Thyroid gland (tissue), 4 donors: ENCODE measurements at regions not wholly inside any gene's neighbourhood (a gene's known extent, or its start where the extent isn't known, plus 50 kb on each side); places are given as distances from the start of the nearest gene placed in this dataset.

ENCODE experiments used
- DNase-seq, 2 donors: peaks; one replicate each; pipeline ENCODE4 v3.0.0-alpha.2; 2019
- H3K27ac ChIP-seq, 3 donors: fragments of 200-600 bp; sonication (generic); 1 replicate in 2 of 3; 2 replicates in 1 of 3; pipeline ENCODE4 v1.5.1; 2016 to 2019; ENCODE audit warnings: mild to moderate bottlenecking in 1 of 3, moderate library complexity in 1 of 3
- H3K27me3 ChIP-seq: fragments of 200-600 bp; sonication (generic); one replicate; pipeline ENCODE4 v1.5.1; 2019
- H3K36me3 ChIP-seq, 2 donors: fragments of 200-600 bp; sonication (generic); one replicate each; pipeline ENCODE4 v1.5.1; 2016 to 2019
- H3K4me1 ChIP-seq, 2 donors: fragments of 200-600 bp; sonication (generic); one replicate each; pipeline ENCODE4 v1.5.1; 2017 to 2019
- H3K4me3 ChIP-seq, 3 donors: fragments of 200-600 bp; sonication (generic); replicated peaks in 1 of 3; 1 replicate in 2 of 3; 2 replicates in 1 of 3; pipeline ENCODE4 v1.5.1; 2016; ENCODE audit warnings: mild to moderate bottlenecking in 1 of 3
- H3K9me3 ChIP-seq: fragments of 200-600 bp; sonication (generic); one replicate; pipeline ENCODE4 v1.5.1; 2017
- CTCF ChIP-seq, 6 experiments: fragments of 200-600 bp in 3 of 6; fragments of 450-650 bp in 3 of 6; sonication (generic) in 3 of 6; IDR thresholded peaks; one replicate each; pipeline ENCODE4 v1.5.1; 2016 to 2019; ENCODE audit warnings: antibody characterized with exemption in 6 of 6, mild to moderate bottlenecking in 2 of 6, inconsistent platforms in 1 of 6, moderate library complexity in 1 of 6
- POLR2A ChIP-seq, 2 donors: fragments of 450-650 bp; IDR thresholded peaks; one replicate each; pipeline ENCODE4 v1.6.1; 2017; ENCODE audit warnings: antibody characterized with exemption in 2 of 2, mild to moderate bottlenecking in 2 of 2, moderate library complexity in 1 of 2
- WGBS, 2 donors: methylation state at CpG; one replicate each; pipeline ENCODE4 v1.1.5; 2017; 5-methylcytosine and 5-hydroxymethylcytosine counted together
- intact Hi-C: fragments of 100-400 bp; cut with DNase I; formaldehyde crosslinking; loops from one replicate; pipeline ENCODE4 v1.15.1; 2023

DNA sequence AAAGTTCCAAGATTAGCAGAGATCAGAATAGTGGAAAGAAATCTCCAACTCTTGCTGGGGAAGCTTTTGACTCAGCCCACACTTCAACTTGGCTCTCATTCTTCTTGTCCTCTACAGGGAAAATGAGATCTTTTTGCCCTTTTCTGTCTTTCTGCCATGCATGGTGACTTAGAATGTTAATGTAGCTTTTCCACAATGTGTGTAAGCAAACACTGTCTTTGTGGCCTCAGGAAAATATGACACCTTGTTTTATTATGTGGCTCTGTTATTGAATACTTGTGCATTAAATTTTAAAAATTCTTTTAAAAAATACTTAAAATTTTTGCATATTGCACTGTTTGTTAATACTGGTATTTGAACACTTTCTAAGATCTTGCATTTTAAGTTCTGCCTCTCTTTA is 65.4 kb upstream of the WDR75 start:
- H3K36me3 ChIP-seq = no peaks in the 10 kb centered on the region
- no peak for TF ChIP-seq POLR2A (IDR thresholded peaks at IDR 0.05)
- no peak for TF ChIP-seq CTCF (IDR thresholded peaks at IDR 0.05)
- H3K4me3 ChIP-seq = no peak overlapping the region
- H3K27me3 ChIP-seq = no peaks in the 10 kb centered on the region
- H3K4me1 ChIP-seq = peaks cover 0 to 7% of the 10 kb centered on the region in 2 donors
- intact Hi-C loops = no loop called here
- no peak overlapping the region for H3K27ac ChIP-seq
- no peaks in the 10 kb centered on the region for H3K9me3 ChIP-seq
- DNase-seq = no peak

DNA sequence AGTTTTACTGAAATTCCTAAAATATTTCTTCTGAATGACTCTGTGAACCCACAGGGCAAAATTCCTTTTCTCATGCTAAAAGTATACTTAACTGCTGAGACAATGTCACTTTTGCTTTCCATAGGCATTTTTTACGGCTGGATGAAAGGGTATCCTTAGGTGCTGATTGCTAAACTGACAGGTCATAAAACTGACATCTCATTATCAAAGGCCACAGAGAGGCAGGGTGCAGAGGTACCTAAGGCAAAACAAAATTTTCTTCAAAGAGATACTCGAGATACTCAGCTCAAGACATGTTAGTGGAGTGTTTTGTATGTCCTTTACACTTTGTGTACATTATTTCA is 62.0 kb upstream of the WDR75 start:
- Histone ChIP-seq H3K4me1 (peaks cover 0 to 7% of the 10 kb centered on the region in 2 donors), H3K9me3 (no peaks in the 10 kb centered on the region), H3K36me3 (no peaks in the 10 kb centered on the region), H3K4me3 (no peak overlapping the region), H3K27me3 (no peaks in the 10 kb centered on the region), H3K27ac (peak overlapping the region in 1 of 3 donors; percentile 30)
- intact Hi-C loops = no loop called here
- WGBS, 2 donors = 45 to 51% methylated on average over 2 of the region's 2 CpGs
- DNase-seq = no peak
- no peak for TF ChIP-seq POLR2A (IDR thresholded peaks at IDR 0.05)
- TF ChIP-seq CTCF (IDR thresholded peaks at IDR 0.05) = no peak

DNA sequence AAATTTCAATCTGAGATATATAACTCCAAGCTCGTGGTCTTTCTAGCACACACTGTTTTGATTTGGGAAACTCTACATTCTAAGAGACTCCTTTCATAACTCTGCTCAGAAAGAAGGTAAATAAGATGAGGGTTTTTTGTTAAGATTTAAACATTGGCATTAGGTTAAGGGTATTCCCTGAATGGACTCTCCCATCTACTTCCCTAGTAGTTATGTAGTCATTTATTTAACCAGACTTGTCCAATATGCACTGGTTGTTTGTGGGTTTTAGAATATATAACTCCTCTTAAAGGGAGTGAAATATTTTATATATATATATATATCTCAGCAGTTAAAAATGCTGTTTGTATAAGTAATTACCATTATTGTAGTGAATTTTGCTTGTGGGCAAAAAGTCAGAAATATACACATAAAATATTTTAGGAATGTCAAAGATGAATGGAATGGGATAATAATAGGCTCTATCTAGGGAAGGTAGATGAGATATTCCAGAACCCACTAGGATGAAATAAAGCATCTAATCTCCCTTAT is 61.5 kb upstream of the WDR75 start:
- H3K27ac ChIP-seq = peak overlapping the region in 1 of 3 donors; percentile 30
- no peaks in the 10 kb centered on the region for H3K9me3 ChIP-seq
- TF ChIP-seq CTCF (IDR thresholded peaks at IDR 0.05) (no peak), POLR2A (IDR thresholded peaks at IDR 0.05) (no peak)
- no peak for DNase-seq
- no peak overlapping the region for H3K4me3 ChIP-seq
- peaks cover 0 to 7% of the 10 kb centered on the region in 2 donors for H3K4me1 ChIP-seq
- H3K27me3 ChIP-seq = no peaks in the 10 kb centered on the region
- 55 to 83% methylated on average over 1 of the region's 1 CpG for WGBS, 2 donors
- no peaks in the 10 kb centered on the region for H3K36me3 ChIP-seq
- intact Hi-C loops = no loop called here

DNA sequence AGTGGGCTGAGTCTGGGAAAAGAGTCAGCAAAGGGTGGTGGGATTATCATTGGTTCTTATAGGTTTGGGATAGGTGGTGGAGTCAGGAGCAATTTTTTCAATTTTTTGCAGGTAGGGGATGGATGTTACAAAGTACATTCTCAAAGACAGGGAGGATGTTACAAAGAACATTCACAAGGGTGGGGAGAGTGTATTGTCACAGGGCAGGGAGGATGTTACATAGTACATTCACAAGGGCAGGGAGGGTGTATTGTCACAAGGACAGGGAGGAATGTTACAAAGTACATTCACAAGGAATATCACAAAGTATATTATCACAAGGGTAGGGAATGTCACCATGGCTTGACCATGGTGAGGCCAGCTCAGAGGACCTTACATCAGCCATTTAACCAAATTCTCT is 58.6 kb upstream of the WDR75 start:
- TF ChIP-seq POLR2A (IDR thresholded peaks at IDR 0.05) (no peak), CTCF (IDR thresholded peaks at IDR 0.05) (no peak)
- no peak for DNase-seq
- H3K27ac ChIP-seq = no peak overlapping the region
- H3K36me3 ChIP-seq = no peaks in the 10 kb centered on the region
- no peak overlapping the region for H3K4me3 ChIP-seq
- no peaks in the 10 kb centered on the region for H3K9me3 ChIP-seq
- intact Hi-C loops = no loop called here
- peaks cover 0 to 4% of the 10 kb centered on the region in 2 donors for H3K4me1 ChIP-seq
- H3K27me3 ChIP-seq = no peaks in the 10 kb centered on the region

- no peak overlapping the region for H3K27ac ChIP-seq
- H3K9me3 ChIP-seq = no peaks in the 10 kb centered on the region
- no peaks in the 10 kb centered on the region for H3K4me1 ChIP-seq
- intact Hi-C loops = no loop called here
- DNase-seq = no peak
- H3K36me3 ChIP-seq = no peaks in the 10 kb centered on the region
- 89 to 95% methylated on average over 3 of the region's 3 CpGs for whole genome bisulfite sequencing, 2 donors
- H3K27me3 ChIP-seq = no peaks in the 10 kb centered on the region
- H3K4me3 ChIP-seq = no peak overlapping the region
- no peak for TF ChIP-seq POLR2A (IDR thresholded peaks at IDR 0.05)
- TF ChIP-seq CTCF (IDR thresholded peaks at IDR 0.05) = no peak
Measured at GRCh38 chr2:189386741-189387140, 54.5 kb upstream of the WDR75 start.
